CD4-positive, CD25-positive, alpha-beta regulatory T cell (primary cell): ENCODE measurements at regions not wholly inside any gene's neighbourhood (a gene's known extent, or its start where the extent isn't known, plus 50 kb on each side); places are given as distances from the start of the nearest gene placed in this dataset.

Source experiments
- ATAC-seq, 2 donors: fragments of 150-1000 bp; cut with Tn5 transposase; one replicate each; pipeline ENCODE4 v1.10.0; 2021; ENCODE audit warnings: low read depth in 2 of 2, moderate number of reproducible peaks in 2 of 2, moderate library complexity in 1 of 2
- DNase-seq, 3 donors: peaks; one replicate each; pipeline versions ENCODE4 v3.0.0 to v3.0.0-alpha.2; 2012 to 2022; ENCODE audit warnings: mixed read lengths in 1 of 3
- H3K27ac ChIP-seq: one replicate; pipeline ENCODE4 v1.7.0; 2013; ENCODE audit warnings: mild to moderate bottlenecking, low read length; ENCODE audit not compliant: insufficient read depth, poor library complexity, severe bottlenecking
- H3K27me3 ChIP-seq: one replicate; pipeline ENCODE4 v1.7.0; 2013; ENCODE audit warnings: low read length; ENCODE audit not compliant: control insufficient read depth, insufficient read depth
- H3K36me3 ChIP-seq: one replicate; pipeline ENCODE4 v1.7.0; 2013; ENCODE audit warnings: mild to moderate bottlenecking, low read length, moderate library complexity; ENCODE audit not compliant: control insufficient read depth, insufficient read depth
- H3K4me1 ChIP-seq: 2 replicates; pipeline ENCODE4 v1.7.0; 2013; ENCODE audit warnings: mild to moderate bottlenecking, low read length; ENCODE audit not compliant: insufficient read depth, control insufficient read depth, poor library complexity, severe bottlenecking
- H3K4me3 ChIP-seq: one replicate; pipeline ENCODE4 v1.7.0; 2013; ENCODE audit warnings: low read depth, mild to moderate bottlenecking, low read length, moderate library complexity
- H3K9me3 ChIP-seq, 2 experiments: 1 replicate in 1 of 2; 2 replicates in 1 of 2; pipeline ENCODE4 v1.7.0; 2013; ENCODE audit warnings: low read length in 2 of 2, mild to moderate bottlenecking in 1 of 2, moderate library complexity in 1 of 2; ENCODE audit not compliant: control insufficient read depth in 2 of 2
- H3K27ac Mint-ChIP-seq, 3 donors: one replicate each; pipeline ENCODE4 v1.8.0; 2020 to 2022; ENCODE audit warnings: mild to moderate bottlenecking in 3 of 3, mixed read lengths in 3 of 3, moderate library complexity in 2 of 3
- H3K27me3 Mint-ChIP-seq: one replicate; pipeline ENCODE4 v1.8.0; 2022; ENCODE audit warnings: mild to moderate bottlenecking, mixed read lengths
- H3K36me3 Mint-ChIP-seq: one replicate; pipeline ENCODE4 v1.8.0; 2020; ENCODE audit warnings: mixed read lengths
- H3K4me1 Mint-ChIP-seq, 4 donors: one replicate each; pipeline ENCODE4 v1.8.0; 2020 to 2022; ENCODE audit warnings: mixed read lengths in 4 of 4, mild to moderate bottlenecking in 1 of 4
- H3K4me3 Mint-ChIP-seq, 4 donors: one replicate each; pipeline ENCODE4 v1.8.0; 2020 to 2022; ENCODE audit warnings: mild to moderate bottlenecking in 4 of 4, mixed read lengths in 4 of 4, moderate library complexity in 3 of 4
- H3K9me3 Mint-ChIP-seq, 7 donors: one replicate each; pipeline ENCODE4 v1.8.0; 2020 to 2022; ENCODE audit warnings: mixed read lengths in 7 of 7, mild to moderate bottlenecking in 3 of 7, moderate library complexity in 2 of 7

- Histone ChIP-seq H3K36me3 (no peaks in the 10 kb centered on the region), H3K27ac (no peak overlapping the region), H3K9me3 (no peaks in the 10 kb centered on the region), H3K4me1 (no peaks in the 10 kb centered on the region), H3K27me3 (no peaks in the 10 kb centered on the region), H3K4me3 (no peak overlapping the region)
- Mint-ChIP-seq H3K4me3 (no peak overlapping the region), H3K27ac (no peak overlapping the region), H3K27me3 (no peaks in the 10 kb centered on the region), H3K36me3 (no peaks in the 10 kb centered on the region), H3K4me1 (no peaks in the 10 kb centered on the region), H3K9me3 (peaks cover 0 to 8% (median 2%) of the 10 kb centered on the region in 7 donors)
- DNase-seq, result no peak
- no peak for ATAC-seq
Measured at GRCh38 chr4:35690271-35690670, 554.0 kb downstream of the ARAP2 start.

GRCh38 chr4:35695003-35695402 lies 549.3 kb downstream of the ARAP2 start:
- ATAC-seq, result no peak
- no peak for DNase-seq
- no peak overlapping the region for H3K27ac Mint-ChIP-seq

GRCh38 chr4:35695421-35695820 lies 548.9 kb downstream of the ARAP2 start:
- DNase-seq (no peak), ATAC-seq (no peak)
- no peaks in the 10 kb centered on the region for H3K9me3 ChIP-seq
- H3K4me1 ChIP-seq, result no peaks in the 10 kb centered on the region
- H3K36me3 Mint-ChIP-seq, result no peaks in the 10 kb centered on the region
- H3K9me3 Mint-ChIP-seq, result peaks cover 0 to 3% (median 2%) of the 10 kb centered on the region in 7 donors
- H3K27ac Mint-ChIP-seq, result no peak overlapping the region
- peaks cover 0 to 5% (median 0%) of the 10 kb centered on the region in 4 donors for H3K4me1 Mint-ChIP-seq
- no peaks in the 10 kb centered on the region for H3K36me3 ChIP-seq
- no peaks in the 10 kb centered on the region for H3K27me3 ChIP-seq
- H3K4me3 Mint-ChIP-seq, result no peak overlapping the region
- H3K27me3 Mint-ChIP-seq, result no peaks in the 10 kb centered on the region
- no peak overlapping the region for H3K4me3 ChIP-seq
- no peak overlapping the region for H3K27ac ChIP-seq

More at GRCh38 chr4:35695003-35695402, 549.3 kb downstream of the ARAP2 start:
- Histone ChIP-seq H3K4me1 (no peaks in the 10 kb centered on the region), H3K27ac (no peak overlapping the region), H3K27me3 (no peaks in the 10 kb centered on the region), H3K36me3 (no peaks in the 10 kb centered on the region), H3K9me3 (no peaks in the 10 kb centered on the region), H3K4me3 (no peak overlapping the region)
- no peaks in the 10 kb centered on the region for H3K36me3 Mint-ChIP-seq
- H3K9me3 Mint-ChIP-seq, result peaks cover 0 to 3% (median 2%) of the 10 kb centered on the region in 7 donors
- no peaks in the 10 kb centered on the region for H3K27me3 Mint-ChIP-seq
- H3K4me1 Mint-ChIP-seq, result peaks cover 0 to 5% (median 0%) of the 10 kb centered on the region in 4 donors
- H3K4me3 Mint-ChIP-seq, result no peak overlapping the region

- Histone ChIP-seq H3K9me3 (no peaks in the 10 kb centered on the region), H3K4me1 (no peaks in the 10 kb centered on the region), H3K27me3 (no peaks in the 10 kb centered on the region), H3K27ac (no peak overlapping the region), H3K36me3 (no peaks in the 10 kb centered on the region), H3K4me3 (no peak overlapping the region)
- no peak for DNase-seq
- Mint-ChIP-seq H3K4me1 (peaks cover 0 to 5% (median 0%) of the 10 kb centered on the region in 4 donors), H3K4me3 (no peak overlapping the region), H3K27me3 (no peaks in the 10 kb centered on the region), H3K9me3 (peaks cover 0 to 5% (median 2%) of the 10 kb centered on the region in 7 donors), H3K27ac (no peak overlapping the region), H3K36me3 (no peaks in the 10 kb centered on the region)
- ATAC-seq, result no peak
Measured at GRCh38 chr4:35697210-35697736, 547.0 kb downstream of the ARAP2 start.

- no peaks in the 10 kb centered on the region for H3K27me3 Mint-ChIP-seq
- no peaks in the 10 kb centered on the region for H3K36me3 Mint-ChIP-seq
- no peak overlapping the region for H3K27ac Mint-ChIP-seq
Measured at GRCh38 chr4:35700663-35701062, 543.7 kb downstream of the ARAP2 start.

GRCh38 chr4:35709080-35709479 lies 535.2 kb downstream of the ARAP2 start:
- Histone ChIP-seq H3K9me3 (peaks cover 5 to 15% of the 10 kb centered on the region in 2 experiments), H3K4me1 (no peaks in the 10 kb centered on the region), H3K36me3 (no peaks in the 10 kb centered on the region), H3K27me3 (no peaks in the 10 kb centered on the region), H3K4me3 (no peak overlapping the region), H3K27ac (no peak overlapping the region)
- Mint-ChIP-seq H3K9me3 (peaks cover 0 to 30% (median 13%) of the 10 kb centered on the region in 7 donors), H3K36me3 (no peaks in the 10 kb centered on the region), H3K4me1 (no peaks in the 10 kb centered on the region), H3K27me3 (no peaks in the 10 kb centered on the region), H3K4me3 (no peak overlapping the region), H3K27ac (no peak overlapping the region)
- ATAC-seq (no peak), DNase-seq (no peak)

More at GRCh38 chr4:35700663-35701062, 543.7 kb downstream of the ARAP2 start:
- H3K27ac ChIP-seq, result no peak overlapping the region
- Mint-ChIP-seq H3K9me3 (peaks cover 0 to 5% (median 2%) of the 10 kb centered on the region in 7 donors), H3K4me3 (no peak overlapping the region), H3K4me1 (peaks cover 0 to 5% (median 0%) of the 10 kb centered on the region in 4 donors)
- no peak overlapping the region for H3K4me3 ChIP-seq
- ATAC-seq (no peak), DNase-seq (no peak)
- no peaks in the 10 kb centered on the region for H3K4me1 ChIP-seq
- H3K36me3 ChIP-seq, result no peaks in the 10 kb centered on the region
- no peaks in the 10 kb centered on the region for H3K9me3 ChIP-seq
- no peaks in the 10 kb centered on the region for H3K27me3 ChIP-seq

GRCh38 chr4:35710343-35710742 lies 534.0 kb downstream of the ARAP2 start:
- no peaks in the 10 kb centered on the region for H3K4me1 Mint-ChIP-seq
- H3K27ac Mint-ChIP-seq, result no peak overlapping the region
- Histone ChIP-seq H3K9me3 (peaks cover 6 to 15% of the 10 kb centered on the region in 2 experiments), H3K36me3 (no peaks in the 10 kb centered on the region), H3K4me1 (no peaks in the 10 kb centered on the region), H3K4me3 (no peak overlapping the region), H3K27me3 (no peaks in the 10 kb centered on the region), H3K27ac (no peak overlapping the region)
- H3K27me3 Mint-ChIP-seq, result no peaks in the 10 kb centered on the region
- H3K9me3 Mint-ChIP-seq, result peaks cover 0 to 39% (median 16%) of the 10 kb centered on the region in 7 donors
- no peak overlapping the region for H3K4me3 Mint-ChIP-seq
- no peak for DNase-seq
- H3K36me3 Mint-ChIP-seq, result no peaks in the 10 kb centered on the region
- no peak for ATAC-seq

GRCh38 chr4:35711127-35711526 lies 533.2 kb downstream of the ARAP2 start:
- Mint-ChIP-seq H3K27me3 (no peaks in the 10 kb centered on the region), H3K4me1 (no peaks in the 10 kb centered on the region), H3K36me3 (no peaks in the 10 kb centered on the region), H3K4me3 (no peak overlapping the region), H3K27ac (no peak overlapping the region), H3K9me3 (peaks cover 0 to 39% (median 17%) of the 10 kb centered on the region in 7 donors)
- Histone ChIP-seq H3K9me3 (peaks cover 6 to 15% of the 10 kb centered on the region in 2 experiments), H3K27me3 (no peaks in the 10 kb centered on the region), H3K4me1 (no peaks in the 10 kb centered on the region), H3K4me3 (no peak overlapping the region), H3K27ac (no peak overlapping the region), H3K36me3 (no peaks in the 10 kb centered on the region)
- ATAC-seq (no peak), DNase-seq (no peak)
